Retina (tissue), 1 donor: ENCODE measurements at regions not wholly inside any gene's neighbourhood (a gene's known extent, or its start where the extent isn't known, plus 50 kb on each side); places are given as distances from the start of the nearest gene placed in this dataset.
"Not testable (repeated sequence)": the region's sequence is repeated elsewhere in the genome, so short reads cannot be mapped to it uniquely, and the experiment has no call there.

ENCODE experiments used
- DNase-seq: peaks from one replicate; pipeline ENCODE4 v3.0.0-alpha.2; 2016

DNA sequence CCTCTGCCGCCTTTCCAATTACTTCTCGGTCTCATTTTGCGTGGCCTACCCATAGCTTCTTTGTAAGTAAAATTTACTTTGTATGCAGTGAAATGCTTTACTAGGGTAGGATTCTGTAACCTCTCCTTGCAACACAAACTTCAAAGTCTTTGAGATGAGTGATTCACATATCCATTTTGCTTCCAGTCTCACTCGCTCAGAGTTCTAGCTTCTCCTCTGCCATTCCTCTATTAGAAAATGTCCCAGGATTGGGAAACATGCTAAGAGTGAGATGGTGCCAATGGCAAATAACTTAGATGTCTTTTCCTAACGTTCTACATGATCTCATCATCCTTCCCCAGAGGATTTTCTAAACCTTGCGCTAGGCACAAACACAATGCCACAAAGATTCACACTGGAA, 270.5 kb upstream of the SLC30A5 start:
- DNase-seq, result no peak

GRCh38 chr5:68830377-68830898, 263.4 kb upstream of the SLC30A5 start:
- DNase-seq, result no peak

- DNase-seq, result no peak
Measured at GRCh38 chr5:68834491-68834981, 259.3 kb upstream of the SLC30A5 start.

- no peak for DNase-seq
Measured at GRCh38 chr5:68838157-68838718, 255.6 kb upstream of the SLC30A5 start.

DNA sequence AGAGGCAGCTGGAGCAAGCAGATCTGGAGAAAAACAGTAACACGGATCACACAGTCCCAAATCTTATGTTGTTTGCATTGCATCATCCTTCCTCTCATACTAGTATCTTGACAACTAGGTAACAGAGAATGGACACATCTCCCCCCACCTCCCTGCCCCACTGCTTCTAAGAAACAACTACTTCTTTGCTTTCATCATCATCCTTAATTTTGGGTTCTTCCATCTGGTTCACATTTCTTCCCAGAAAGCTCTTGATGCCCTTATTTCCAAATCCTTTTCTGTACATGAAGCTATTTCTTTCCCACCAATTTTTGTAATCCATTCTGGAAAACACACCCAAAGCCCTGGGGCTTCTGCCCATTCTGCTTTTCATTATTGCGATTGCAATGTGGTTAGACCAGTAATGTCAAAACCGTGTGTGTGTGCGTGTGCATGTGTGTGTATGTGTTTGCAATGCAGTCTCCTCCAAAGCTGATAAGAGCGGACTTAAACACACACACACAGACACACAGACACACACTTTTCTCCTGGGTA, 254.7 kb upstream of the SLC30A5 start:
- no peak for DNase-seq

DNA sequence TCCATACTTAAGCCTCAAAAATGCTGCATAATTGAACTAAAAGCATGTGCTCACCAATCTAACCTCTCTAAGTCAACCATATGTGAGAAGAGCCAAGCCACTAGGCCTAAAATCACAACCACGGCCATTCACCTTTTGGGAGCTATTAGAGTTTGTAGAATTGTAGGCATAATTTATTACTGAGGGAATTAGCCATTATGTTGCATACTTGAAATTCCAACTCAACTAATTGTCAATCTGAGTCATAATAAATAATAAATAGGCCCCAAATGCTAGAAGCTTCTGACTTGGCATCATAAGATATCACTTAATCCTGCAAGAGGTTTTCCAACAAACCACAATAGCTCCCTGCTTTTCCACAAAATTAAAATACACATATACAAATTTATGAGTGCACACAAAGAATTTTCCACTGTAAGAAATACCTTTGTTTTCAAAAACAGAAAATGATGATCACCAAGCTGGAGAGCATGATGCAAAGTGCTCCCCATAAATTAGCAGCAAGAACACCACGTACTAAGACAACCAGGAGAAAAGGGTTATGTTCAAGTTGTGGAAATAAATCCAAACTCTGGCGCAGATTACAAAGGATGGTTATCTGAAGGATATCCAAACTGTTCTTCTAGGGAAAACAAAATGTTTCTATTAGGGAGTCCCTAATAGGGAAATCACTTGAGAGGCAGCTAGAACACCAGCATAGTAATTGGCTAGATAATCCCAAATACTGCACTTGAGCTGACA, 250.0 kb upstream of the SLC30A5 start:
- DNase-seq, result no peak

GRCh38 chr5:68845131-68845530, 248.7 kb upstream of the SLC30A5 start:
- no peak for DNase-seq

DNA sequence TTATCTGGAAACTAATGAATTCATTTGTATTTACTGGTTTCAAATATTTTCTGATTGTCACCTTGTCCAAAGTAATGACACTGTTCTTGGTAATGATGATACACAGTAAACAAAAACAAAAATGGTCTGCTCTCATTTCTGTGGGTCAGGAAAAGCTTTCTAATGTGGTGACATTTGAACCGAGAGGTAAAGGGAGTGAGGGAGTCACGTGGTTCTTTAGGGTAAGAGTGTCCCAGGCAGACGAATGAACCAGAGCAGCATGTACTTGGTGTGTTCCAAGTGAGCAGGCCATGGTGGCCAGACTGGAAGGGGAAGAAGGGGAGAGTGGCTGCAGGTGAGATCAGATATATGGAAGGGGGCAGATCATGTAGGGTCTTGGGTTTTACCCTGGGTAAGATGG, 247.0 kb upstream of the SLC30A5 start:
- no peak for DNase-seq

GRCh38 chr5:68848091-68848490, 245.7 kb upstream of the SLC30A5 start:
- no peak for DNase-seq

- DNase-seq, result no peak
Measured at GRCh38 chr5:68849103-68849502, 244.7 kb upstream of the SLC30A5 start.

DNA sequence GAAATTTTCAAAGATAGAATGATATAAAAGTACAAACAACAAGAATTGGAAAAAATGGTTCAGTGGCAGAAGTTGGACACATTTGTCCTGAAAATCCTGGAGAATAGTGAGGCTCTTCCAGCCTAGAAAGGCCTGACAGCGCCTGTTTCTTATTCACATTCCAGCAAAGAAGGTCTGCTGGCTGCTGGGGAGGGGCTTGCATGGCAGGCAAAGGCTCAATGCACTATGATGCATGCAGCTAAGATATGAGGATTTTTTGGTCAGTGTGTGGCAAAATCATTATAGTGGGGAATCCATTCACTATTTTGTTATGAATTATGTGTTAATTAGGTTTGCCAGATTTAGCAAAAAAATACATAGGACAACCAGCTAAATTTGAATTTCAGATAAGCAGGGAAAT, 243.9 kb upstream of the SLC30A5 start:
- DNase-seq, result no peak

DNA sequence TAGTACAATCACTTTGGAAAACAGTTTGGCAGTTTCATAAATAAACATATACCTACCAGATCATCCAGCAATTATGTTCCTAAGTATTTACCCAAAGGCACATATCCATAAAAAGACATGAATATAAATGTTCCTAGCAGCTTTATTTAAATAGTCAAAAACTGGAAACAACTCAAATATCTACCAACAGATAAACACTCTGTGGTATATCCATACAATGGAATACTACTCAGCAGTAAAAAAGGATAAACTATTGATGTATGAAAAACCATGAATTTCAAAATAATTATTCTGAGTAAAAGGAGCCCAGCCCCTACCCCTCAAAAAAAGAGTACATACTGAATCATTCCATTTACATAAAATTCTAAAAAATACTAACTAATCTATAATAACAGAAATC, 232.7 kb upstream of the SLC30A5 start:
- no peak for DNase-seq

DNA sequence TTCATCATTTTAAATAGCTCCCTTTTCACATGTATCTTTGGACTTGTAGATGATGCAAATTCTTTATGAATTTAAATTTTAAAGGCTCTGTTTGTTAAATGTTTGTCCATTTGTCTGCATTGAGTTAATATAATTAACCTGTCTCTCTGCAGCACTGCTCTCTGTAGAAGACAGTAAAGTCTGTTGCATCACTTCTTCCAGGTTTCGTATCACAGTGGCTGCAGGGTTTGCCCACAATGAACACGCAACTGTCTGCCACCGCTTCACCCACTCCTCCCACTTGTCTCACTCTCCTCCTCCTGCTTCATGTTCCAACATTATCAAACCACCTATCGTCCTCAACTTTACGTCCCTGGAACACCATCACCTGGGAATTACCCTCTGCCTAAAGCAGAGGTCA, 231.3 kb upstream of the SLC30A5 start:
- DNase-seq, result no peak

GRCh38 chr5:68865192-68865591, 228.6 kb upstream of the SLC30A5 start:
- DNase-seq, result not testable (repeated sequence)

- peak; percentile 24 for DNase-seq
Measured at GRCh38 chr5:68872088-68872839, 221.6 kb upstream of the SLC30A5 start.

DNA sequence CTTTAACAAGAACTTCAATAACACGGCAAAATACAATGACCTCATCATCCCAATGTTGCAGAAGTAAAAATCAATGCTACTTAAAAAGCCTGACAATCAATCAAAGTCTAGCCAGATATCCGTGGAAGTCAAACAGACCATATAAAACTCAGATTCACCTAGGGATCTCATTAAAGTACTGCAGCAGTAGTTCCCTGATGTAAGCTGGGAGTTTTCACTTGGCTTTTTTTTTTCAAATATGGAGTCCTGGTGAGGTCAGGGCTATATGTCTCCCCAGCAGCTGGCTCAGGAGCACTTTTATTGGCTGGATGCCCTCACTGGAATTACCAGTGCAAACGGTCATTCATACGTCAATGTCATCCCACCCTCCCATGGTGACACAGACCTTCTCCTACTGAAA, 220.6 kb upstream of the SLC30A5 start:
- DNase-seq, result no peak

- DNase-seq, result no peak
Measured at GRCh38 chr5:68875351-68875750, 218.5 kb upstream of the SLC30A5 start.

DNA sequence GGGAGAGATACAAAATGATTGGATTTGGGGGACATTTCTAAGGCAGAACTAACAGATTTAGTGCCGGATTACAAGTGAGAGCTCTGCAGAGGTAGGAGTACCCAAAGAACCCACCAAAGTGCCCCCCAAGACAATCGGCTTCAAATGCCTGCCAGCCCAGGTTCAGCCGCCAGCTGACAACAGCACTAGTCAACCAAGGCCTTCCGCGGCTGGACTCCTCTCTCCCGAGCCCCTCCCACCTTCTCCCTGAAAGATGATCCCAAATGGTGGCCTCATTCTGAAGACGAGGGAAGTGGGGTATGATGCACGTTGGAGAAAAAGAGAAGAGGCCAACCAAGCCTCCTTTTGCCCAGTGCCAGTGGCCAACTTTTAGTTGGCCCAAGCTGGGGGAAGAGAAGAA, 210.4 kb upstream of the SLC30A5 start:
- no peak for DNase-seq

DNA sequence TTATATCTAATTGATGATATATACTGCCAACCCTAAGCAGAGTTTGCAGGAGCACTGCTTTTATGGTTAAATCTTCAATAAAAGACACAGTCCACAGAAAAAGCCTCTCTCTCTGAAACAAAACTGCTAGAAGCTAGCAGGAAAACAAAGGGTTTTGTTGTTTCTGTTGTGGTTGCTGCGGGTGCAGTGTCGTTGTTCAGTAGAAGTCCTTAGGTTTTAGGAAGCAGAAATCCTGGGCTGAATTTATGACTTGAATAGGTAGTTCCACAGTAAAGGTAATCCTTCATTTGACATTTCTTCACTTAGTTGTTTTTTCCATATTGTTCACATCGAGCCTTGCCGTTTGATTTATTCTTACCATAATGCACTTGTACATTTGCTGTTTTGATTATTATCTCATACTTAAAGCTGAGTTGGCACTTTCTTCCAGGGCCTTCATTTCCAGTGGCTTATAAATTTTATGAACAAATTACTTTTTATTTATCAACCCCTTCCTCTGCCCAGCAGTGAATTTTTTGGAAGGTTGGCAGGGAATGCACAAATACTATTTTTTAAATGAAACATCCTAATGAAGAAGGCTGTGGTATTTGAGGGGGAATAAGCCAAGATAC, 209.6 kb upstream of the SLC30A5 start:
- DNase-seq, result no peak

GRCh38 chr5:68884883-68885282, 208.9 kb upstream of the SLC30A5 start:
- DNase-seq, result no peak

DNA sequence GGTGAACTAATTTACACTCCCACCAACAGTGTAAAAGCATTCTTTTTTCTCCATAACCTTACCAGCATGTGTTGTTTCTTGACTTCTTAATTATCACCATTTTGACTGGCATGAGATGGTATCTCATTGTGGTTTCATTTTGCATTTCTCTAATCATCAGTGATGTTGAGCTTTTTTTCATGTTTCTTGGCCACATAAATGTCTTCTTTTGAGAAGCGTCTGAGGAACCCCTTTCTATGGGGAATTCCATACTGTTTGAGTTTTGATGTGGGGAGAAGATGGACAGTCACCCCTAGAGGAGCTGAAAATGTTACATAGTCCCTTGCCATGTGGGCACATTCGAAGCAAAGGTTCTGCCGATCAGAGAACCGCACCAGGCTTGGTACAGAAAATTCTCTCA, 207.0 kb upstream of the SLC30A5 start:
- no peak for DNase-seq

- DNase-seq, result no peak
Measured at GRCh38 chr5:68891718-68892117, 202.1 kb upstream of the SLC30A5 start.

GRCh38 chr5:68894673-68895072, 199.1 kb upstream of the SLC30A5 start:
- DNase-seq, result no peak
